Activated naive CD4-positive, alpha-beta T cell treated with anti-CD3 and anti-CD28 coated beads, Interleukin-2, amount 50 U/mL, for 72 hours (primary cell): ENCODE measurements at regions not wholly inside any gene's neighbourhood (a gene's known extent, or its start where the extent isn't known, plus 50 kb on each side); places are given as distances from the start of the nearest gene placed in this dataset.
"Not testable (repeated sequence)": the region's sequence is repeated elsewhere in the genome, so short reads cannot be mapped to it uniquely, and the experiment has no call there.

Experiments used
- ATAC-seq, 2 donors: fragments of 150-1000 bp; cut with Tn5 transposase; 2 replicates each; pipeline ENCODE4 v1.10.0; 2021; ENCODE audit warnings: mild to moderate bottlenecking in 2 of 2, moderate library complexity in 2 of 2
- DNase-seq, 2 donors: peaks; one replicate each; pipeline ENCODE4 v3.0.0; 2021 to 2022; ENCODE audit warnings: low spot score in 2 of 2
- H3K27ac Mint-ChIP-seq, 2 donors: one replicate each; pipeline ENCODE4 v1.8.0; 2022; ENCODE audit warnings: mild to moderate bottlenecking in 2 of 2, mixed read lengths in 2 of 2
- H3K36me3 Mint-ChIP-seq, 2 donors: one replicate each; pipeline ENCODE4 v1.8.0; 2022; ENCODE audit warnings: mixed read lengths in 2 of 2
- H3K9me3 Mint-ChIP-seq, 2 donors: one replicate each; pipeline ENCODE4 v1.8.0; 2022; ENCODE audit warnings: mixed read lengths in 2 of 2

DNA sequence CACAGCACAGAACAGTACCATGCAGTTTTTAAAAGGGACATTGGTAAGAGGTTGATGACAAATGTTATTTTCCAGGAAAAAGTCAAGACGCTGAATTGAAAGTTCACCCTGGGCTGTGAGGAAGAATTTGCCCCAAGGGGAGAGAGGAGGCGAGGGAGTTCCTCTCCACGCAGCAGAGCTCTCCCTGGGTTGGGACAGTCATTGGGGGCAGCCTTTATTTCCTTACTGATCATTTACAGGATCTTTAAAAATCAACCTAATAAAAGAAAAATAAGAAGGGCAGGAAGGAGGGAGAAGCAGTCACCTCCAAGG is 49.9 kb upstream of the WNT7B start:
- ATAC-seq (no peak), DNase-seq (no peak)
- no peaks in the 10 kb centered on the region for H3K36me3 Mint-ChIP-seq
- H3K9me3 Mint-ChIP-seq = no peaks in the 10 kb centered on the region
- no peak overlapping the region for H3K27ac Mint-ChIP-seq

DNA sequence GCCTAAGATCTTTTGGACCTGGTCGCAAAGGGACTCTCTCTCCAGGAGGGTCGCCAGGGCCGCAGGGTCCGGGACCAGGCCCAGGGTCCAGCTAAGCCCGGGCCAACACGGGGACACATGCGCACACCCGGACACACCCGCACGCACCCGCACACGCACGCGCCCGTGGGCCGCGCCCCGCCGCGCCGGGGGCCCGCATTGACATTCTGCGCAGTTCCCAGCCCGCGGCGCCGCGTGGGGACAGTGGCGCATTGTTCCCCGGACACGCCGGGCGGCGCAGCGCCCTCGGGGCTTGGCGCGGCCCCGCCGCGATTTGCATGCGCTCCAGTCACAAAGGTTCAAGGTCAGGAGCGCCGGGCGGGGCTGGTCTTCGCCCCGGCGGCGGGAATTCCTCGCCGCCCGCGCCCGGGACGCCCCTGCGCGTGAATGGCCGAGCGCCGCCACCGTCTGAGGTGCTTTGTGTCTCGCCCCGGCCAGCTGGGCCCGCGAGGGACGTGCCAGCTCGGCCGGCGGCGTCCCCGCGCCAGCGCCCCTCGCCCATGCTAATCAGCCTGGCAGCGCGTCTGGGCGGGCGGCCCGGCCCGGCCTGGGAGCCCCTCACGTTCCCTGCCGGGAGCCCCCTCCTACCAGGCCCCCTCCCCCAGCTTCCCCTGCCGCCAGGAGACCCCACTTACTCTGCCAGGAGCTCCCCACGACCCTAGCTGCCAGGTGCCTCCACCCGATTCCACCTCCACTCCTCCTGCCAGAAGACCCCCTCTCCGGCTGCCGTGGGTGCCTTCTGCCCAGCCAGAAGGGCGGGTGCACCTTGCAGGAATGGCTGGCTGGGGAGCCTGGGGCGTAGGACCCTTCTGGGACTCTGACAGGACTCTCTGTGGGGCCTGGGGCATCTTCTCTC is 50.5 kb upstream of the WNT7B start:
- ATAC-seq = peak in 1 of 2 donors; percentile 26
- H3K27ac Mint-ChIP-seq = no peak overlapping the region
- H3K36me3 Mint-ChIP-seq = no peaks in the 10 kb centered on the region
- H3K9me3 Mint-ChIP-seq = no peaks in the 10 kb centered on the region
- DNase-seq = peak in 1 of 2 donors; percentile 44

DNA sequence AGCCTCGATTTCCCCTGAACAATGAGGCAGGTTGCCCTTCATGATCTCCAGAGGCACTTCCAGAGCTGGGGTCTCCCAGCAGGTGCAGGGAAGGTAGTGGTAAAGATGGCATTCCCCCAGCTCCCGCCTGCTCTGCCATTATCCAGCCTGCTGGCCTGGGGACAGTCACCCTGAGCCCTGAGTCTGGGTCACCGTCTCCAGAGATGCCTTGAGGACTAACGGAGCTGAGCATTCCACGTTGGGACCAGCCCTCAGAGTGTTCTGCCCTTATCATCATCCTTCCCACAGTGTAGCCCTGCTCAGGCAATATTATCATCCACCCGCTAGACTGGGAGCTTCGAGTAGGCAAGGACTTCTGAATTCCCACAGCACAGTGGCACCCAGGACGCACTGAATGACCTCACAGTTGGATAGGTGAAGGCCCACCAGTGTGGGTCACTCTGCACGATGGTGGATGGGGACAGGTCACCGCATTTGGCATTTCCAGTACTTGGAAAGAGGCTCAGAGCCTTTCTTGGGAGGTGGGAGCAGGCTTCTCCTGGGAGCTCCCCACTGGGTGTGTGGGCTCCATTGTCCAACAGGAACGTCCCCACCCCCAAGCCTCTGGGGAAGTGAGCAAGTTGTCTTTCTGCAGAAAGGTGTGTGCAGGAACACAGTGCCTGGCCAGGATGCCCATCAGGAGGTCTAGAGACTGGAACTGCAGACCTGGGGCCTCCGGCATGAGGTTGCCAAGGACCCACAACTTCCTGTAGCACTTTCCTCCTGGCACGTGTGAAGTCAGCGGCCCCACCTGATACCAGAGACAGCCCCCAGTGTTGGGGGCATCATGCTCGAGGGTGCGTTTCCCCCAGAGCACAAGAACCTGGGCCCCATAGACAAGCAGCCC is 51.4 kb upstream of the WNT7B start:
- Mint-ChIP-seq H3K36me3 (no peaks in the 10 kb centered on the region), H3K9me3 (no peaks in the 10 kb centered on the region), H3K27ac (no peak overlapping the region)
- peak in 1 of 2 donors; percentile 50 for DNase-seq
- ATAC-seq = no peak

DNA sequence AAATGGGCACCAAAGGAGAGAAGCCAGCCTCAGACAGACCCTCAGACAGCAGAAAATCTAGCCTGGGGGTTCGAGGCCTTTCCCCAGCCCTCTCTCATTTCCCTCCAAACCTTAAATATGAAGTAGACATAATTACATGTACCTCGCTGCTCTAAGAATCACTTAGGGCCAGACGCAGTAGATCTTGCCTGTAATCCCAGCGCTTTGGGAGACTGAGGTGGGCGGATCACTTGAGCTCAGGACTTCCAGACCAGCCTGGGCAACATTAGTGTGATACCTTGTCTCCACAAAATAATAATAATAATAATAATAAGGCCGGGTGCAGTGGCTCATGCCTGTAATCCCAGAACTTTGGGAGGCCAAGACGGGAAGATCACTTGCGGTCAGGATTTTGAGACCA is 52.1 kb upstream of the WNT7B start:
- Mint-ChIP-seq H3K27ac (no peak overlapping the region), H3K36me3 (no peaks in the 10 kb centered on the region), H3K9me3 (no peaks in the 10 kb centered on the region)
- no peak for DNase-seq
- ATAC-seq = no peak

DNA sequence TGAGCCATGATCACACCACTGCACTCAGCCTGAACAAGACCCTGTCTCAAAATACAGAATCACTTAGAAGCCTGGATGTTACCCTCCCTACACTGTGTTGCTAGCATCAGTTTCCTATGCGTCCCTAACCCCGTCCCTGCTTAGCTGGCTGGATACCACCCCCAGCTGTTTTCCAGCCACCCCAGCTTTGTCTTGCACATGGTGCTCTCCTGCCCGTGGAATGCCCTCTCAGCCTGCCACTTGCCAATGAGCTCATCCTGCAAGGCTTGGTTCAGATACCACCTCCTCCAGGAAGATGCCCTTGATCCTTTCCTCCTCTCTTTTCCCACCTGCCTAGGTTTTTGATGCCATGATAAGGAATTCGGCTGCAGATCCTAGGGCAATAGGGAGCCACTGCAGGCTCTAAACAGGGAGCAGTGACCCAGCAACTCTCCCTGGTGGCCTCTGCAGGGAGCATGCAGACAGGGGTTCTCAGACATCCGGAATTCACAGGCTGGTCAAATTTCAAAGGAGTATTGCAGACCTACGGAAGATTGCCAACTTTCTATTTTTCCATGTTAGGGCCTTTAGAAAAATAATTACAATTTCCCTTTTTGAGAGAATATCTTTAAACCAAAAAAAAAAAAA is 52.7 kb upstream of the WNT7B start:
- Mint-ChIP-seq H3K36me3 (no peaks in the 10 kb centered on the region), H3K27ac (no peak overlapping the region), H3K9me3 (no peaks in the 10 kb centered on the region)
- DNase-seq (peak in 1 of 2 donors; percentile 16), ATAC-seq (no peak)

DNA sequence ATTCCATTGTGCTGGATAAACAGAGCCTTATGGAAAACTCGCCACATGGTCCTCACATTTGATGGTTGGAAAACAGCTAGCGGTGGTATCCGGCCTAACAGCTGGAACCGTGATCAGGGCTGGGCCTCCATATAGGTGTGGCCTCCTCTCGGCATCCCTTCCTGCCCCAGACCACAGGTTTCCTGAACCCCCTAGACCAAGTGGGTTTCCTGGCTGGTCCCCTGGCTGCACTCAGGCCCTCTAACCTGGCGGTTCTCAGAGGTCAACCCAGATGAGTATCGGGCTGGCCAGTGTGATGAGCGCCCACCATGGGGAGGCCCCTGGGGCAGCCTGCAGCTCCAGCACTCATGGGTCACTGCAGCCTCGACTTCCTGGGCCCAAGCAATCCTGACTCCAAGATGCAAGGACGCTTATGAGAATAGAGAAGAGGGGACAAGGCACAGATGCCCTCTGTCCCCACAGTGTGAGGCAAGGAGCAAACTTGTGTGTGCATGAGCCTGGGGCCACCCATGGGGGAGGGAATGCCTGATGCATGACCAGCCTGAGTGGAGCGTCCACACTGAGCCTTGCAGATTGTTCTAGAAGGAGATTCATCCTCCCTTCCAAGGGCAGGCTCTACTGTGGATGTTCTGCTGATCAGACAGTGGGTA is 53.4 kb upstream of the WNT7B start:
- Mint-ChIP-seq H3K36me3 (no peaks in the 10 kb centered on the region), H3K9me3 (no peaks in the 10 kb centered on the region), H3K27ac (no peak overlapping the region)
- DNase-seq = peak in 1 of 2 donors; percentile 43
- no peak for ATAC-seq

DNA sequence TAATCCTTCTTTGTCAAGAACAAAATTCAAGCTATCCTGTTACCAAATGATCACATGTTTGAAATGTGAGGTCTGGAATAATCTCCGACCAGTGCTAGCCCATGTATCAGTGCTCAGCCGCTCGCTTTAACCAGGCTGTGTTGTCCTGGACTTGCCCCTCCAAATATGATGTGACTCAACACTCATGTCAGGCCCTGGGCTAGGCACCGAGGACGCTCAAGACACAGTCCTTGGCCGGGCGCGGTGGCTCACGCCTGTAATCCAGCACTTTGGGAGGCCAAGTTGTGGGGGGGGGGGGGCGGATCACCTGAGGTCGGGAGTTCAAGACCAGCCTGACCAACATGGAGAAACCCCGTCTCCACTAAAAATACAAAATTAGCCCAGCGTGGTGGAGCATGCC is 54.1 kb upstream of the WNT7B start:
- Mint-ChIP-seq H3K27ac (no peak overlapping the region), H3K9me3 (no peaks in the 10 kb centered on the region), H3K36me3 (no peaks in the 10 kb centered on the region)
- ATAC-seq (no peak), DNase-seq (peak in 1 of 2 donors; percentile 18)

DNA sequence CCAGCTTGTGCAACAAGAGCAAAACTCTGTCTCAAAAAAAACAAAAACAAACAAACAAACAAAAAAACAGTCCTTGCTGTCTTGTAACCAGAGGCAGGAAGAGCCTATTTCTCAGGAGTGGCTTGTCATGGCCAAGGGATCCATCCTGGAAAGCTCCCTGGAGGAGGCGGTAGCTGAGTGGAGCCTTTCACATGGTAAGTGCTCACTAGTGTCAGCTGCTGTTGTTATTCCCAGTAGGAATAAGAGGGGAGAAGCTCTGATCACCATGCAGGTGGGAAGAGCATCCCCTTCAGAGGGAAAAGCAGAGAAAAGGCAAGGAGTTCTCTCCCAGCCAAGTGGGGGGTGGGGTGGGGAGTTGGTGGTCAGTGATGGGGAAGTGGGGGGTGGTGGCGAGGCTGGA is 54.6 kb upstream of the WNT7B start:
- no peak for ATAC-seq
- H3K9me3 Mint-ChIP-seq = no peaks in the 10 kb centered on the region
- H3K36me3 Mint-ChIP-seq = no peaks in the 10 kb centered on the region
- peak in 1 of 2 donors; percentile 4 for DNase-seq
- H3K27ac Mint-ChIP-seq = no peak overlapping the region

DNA sequence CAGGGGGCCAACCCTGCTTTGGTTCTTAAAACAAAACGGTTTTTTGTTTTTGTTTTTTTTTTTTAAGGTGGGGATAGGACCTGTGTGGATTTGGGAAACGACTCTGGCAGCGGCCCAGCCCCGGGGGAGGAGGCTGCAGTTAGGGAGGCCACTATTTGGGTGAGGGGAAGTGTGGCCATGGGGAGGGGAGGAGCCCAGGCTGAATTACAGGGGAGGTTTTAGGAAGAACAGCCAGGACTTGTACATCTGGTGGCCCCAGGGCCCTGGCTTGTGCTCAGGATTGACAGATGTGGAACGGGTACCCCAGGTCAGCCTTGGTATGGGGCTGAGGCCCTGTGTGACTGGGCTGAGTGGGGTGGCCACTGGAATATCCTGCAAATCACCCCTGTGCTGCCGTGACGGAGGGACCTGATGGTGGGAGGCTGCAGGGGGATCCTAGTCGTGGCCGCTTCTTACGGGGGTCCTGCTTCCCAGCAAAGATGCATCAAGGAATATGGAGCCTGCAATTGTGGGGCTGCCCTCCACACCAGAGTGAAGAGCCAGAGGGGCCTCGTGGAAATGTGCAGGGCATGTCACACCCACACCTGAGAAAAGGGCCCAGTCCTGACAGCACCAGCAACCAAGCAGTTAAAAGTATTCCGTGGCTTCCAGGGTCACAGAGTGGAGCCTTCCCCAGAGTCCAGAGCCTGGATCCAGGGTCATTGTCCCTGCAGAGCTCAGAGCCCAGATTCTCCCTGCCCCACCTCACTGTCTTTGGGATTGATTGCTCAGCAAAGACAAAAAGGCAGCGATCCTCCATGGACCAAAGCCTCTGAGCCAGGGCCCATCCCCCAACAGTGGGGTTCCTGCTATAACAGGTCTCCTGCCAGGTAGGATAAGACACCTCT is 55.2 kb upstream of the WNT7B start:
- DNase-seq (no peak), ATAC-seq (no peak)
- Mint-ChIP-seq H3K36me3 (no peaks in the 10 kb centered on the region), H3K9me3 (no peaks in the 10 kb centered on the region), H3K27ac (peak overlapping the region in 1 of 2 donors; percentile 64)

DNA sequence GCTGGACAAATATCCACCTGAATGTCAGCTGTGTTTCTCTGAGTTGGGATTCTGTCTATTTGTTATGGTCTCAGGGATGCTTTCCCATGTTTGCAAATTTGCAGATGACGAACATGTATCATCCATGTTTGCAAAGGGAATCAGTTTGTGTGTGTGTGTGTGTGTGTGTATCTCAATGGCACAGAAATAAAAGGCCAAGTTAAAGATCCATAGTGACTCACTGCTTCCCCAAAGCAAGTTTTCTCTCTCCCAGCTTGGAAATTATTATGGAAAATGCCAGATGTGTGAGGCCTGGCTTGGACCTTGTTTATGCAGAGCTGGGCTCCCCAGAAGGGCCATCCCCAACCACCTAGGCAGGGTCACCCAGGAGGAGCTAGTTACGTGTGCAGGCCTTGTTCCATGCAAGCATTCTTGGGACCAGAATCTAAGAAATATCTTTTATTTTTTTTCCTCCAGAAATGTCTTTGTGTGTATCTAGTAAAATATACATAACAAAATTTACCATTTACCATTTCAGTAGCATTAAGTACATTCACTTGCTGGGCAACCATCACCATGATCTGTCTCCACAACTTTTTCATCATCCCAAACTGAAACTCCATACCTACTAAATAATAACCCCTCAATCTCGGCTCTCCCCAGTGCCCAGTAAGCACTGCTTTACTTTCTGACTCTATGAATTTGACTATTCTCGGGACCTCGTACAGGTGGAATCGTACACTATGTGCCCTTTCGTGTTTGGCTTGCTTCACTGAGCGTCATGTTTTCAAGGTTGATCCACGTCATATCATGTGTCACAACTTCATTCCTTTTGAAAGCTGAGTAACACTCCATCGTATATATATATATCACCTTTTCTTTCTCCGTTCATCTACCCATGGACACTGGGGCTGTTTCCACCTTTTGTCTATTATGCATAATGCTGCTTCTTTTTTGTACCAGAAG is 56.6 kb upstream of the WNT7B start:
- Mint-ChIP-seq H3K9me3 (no peaks in the 10 kb centered on the region), H3K36me3 (no peaks in the 10 kb centered on the region), H3K27ac (no peak overlapping the region)
- no peak for DNase-seq
- ATAC-seq = no peak

DNA sequence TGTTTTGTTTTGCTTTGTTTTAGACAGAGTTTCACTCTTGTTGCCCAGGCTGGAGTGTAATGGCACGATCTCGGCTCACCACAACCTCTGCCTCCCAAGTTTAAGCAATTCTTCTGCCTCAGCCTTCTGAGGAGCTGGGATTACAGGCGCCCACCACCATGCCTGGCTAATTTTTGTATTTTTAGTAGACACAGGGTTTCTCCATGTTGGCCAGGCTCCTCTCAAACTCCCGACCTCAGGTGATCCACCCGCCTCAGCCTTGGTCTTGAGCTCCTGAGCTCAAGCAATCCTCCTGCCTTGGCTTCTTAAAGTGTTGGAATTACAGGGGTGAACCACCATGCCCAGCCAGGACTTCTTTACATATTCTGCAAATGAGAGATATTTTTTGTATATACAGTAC is 57.5 kb upstream of the WNT7B start:
- H3K9me3 Mint-ChIP-seq, ATAC-seq, H3K27ac Mint-ChIP-seq, DNase-seq, H3K36me3 Mint-ChIP-seq: not testable (repeated sequence)

DNA sequence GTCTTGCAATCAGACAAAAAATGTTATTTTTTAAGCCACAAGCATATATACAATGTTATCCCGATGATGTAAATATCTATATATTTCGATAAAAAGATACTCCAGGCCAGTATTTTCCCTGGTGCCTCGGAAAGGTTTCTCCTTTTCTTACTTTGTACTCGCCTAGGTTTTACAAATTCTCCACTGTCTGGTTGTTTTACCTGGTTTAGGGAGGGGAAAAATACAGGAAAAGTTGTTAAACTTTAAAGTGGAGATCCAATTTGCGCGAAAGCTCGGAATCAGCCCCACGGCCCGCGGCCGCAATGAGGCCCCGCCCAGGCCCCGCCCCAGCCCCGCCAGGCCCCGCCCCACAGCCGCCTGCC is 58.4 kb upstream of the WNT7B start:
- Mint-ChIP-seq H3K36me3 (no peaks in the 10 kb centered on the region), H3K27ac (peak overlapping the region in 1 of 2 donors; percentile 74), H3K9me3 (no peaks in the 10 kb centered on the region)
- DNase-seq (no peak), ATAC-seq (no peak)

DNA sequence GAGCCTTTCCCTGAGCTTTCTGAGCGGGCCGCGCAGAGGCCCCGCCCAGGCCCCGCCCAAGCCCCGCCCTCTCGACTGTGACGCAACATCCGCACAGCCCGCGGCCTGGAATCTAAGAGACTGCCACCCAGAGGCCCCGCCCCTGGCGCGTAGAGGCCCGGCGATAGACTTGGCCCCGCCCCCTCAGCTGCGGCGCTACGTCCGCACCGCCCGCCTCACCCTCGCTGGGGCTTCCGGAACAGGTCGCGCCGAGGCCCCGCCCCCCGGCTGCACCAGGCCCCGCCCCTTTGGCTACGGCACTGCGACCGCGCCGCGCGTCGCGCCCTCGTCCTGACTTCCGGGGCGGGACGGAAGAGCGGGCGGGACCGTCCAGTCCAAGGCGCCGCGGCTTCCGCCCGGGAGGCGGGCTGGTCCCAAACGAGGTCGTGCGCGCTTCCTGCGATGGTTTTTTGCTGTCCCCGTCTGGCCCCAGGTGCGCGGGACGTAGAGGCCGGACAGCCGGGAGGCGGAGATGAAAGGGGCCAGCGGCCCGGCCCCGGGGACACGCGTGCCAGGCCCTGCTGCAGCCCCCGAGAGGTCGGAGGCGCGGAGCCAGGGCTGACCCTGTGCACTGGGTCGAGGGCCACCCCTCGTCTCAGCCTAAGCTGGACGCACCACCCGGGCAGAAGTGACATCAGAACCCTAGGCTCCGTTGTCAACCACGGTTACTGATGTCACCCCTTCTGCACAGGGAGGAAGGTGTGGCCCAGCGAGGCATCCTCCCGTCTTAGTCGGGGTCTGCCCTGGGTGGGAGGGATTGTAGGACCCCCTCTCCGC is 59.0 kb upstream of the WNT7B start:
- Mint-ChIP-seq H3K9me3 (no peaks in the 10 kb centered on the region), H3K27ac (peak overlapping the region; percentile 78 to 86), H3K36me3 (no peaks in the 10 kb centered on the region)
- peak; percentile 99 to 100 for DNase-seq
- ATAC-seq = peak; percentile 90 to 95
